ENCODE measurements at regions not wholly inside any gene's neighbourhood (a gene's known extent, or its start where the extent isn't known, plus 50 kb on each side); places are given as distances from the start of the nearest gene placed in this dataset.
A peak's percentile ranks its signal among the peaks of the same experiment; 100 is the strongest.
"Not testable (repeated sequence)": the region's sequence is repeated elsewhere in the genome, so short reads cannot be mapped to it uniquely, and the experiment has no call there.

GRCh38 chr13:25017808-25018728 is 77.9 kb upstream of the PABPC3 start:
- Histone ChIP-seq H3K27me3 (ENCODE audit: low read depth) (peaks cover 96% of the 10 kb centered on the region), H3K4me1 (peaks cover 13% of the 10 kb centered on the region), H3K4me3 (peak overlapping the region; percentile 64)
- intact Hi-C loops (cut with micrococcal nuclease); DNase-seq; H3K27ac ChIP-seq (replicated peaks); H3K36me3 ChIP-seq; H3K9me3 ChIP-seq (replicated peaks): not testable (repeated sequence)

GRCh38 chr13:25018729-25019115 is 77.2 kb upstream of the PABPC3 start:
- Histone ChIP-seq H3K4me3 (peak overlapping the region; percentile 64), H3K9me3 (replicated peaks) (no peaks in the 10 kb centered on the region), H3K27me3 (ENCODE audit: low read depth) (peaks cover 96% of the 10 kb centered on the region), H3K4me1 (peaks cover 13% of the 10 kb centered on the region), H3K36me3 (no peaks in the 10 kb centered on the region), H3K27ac (replicated peaks) (no peak overlapping the region)
- DNase-seq, result no peak
- intact Hi-C loops (cut with micrococcal nuclease), result no loop called here
- TF ChIP-seq CTCF (IDR thresholded peaks at IDR 0.05; ENCODE audit: borderline replicate concordance), result no peak

- H3K9me3 ChIP-seq (replicated peaks); intact Hi-C loops (cut with micrococcal nuclease); H3K4me3 ChIP-seq; H3K36me3 ChIP-seq; H3K27ac ChIP-seq (replicated peaks); DNase-seq: not testable (repeated sequence)
- peaks cover 13% of the 10 kb centered on the region for H3K4me1 ChIP-seq
- peaks cover 96% of the 10 kb centered on the region for H3K27me3 ChIP-seq (ENCODE audit: low read depth)
Measured at GRCh38 chr13:25019741-25020140, 76.2 kb upstream of the PABPC3 start.

DNA sequence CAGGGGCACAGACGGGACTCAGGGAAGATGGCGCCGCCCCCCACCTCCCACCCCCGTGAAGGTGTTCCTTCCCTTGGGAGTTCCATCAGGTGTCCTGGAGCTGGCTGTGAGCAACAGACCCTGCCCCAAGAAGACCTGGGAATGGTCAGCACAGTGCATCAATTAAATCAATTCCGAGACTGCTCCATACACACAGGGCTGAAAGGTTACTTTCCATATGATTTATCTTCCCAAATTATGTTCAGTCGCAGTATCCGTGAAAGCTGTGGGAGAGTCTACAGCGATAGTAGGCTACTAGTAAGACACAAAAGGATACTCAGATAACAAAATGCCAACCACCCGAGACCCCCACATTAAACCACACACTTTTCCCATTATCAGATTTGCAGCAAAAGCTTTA is 71.8 kb upstream of the PABPC3 start:
- Histone ChIP-seq H3K36me3 (no peaks in the 10 kb centered on the region), H3K9me3 (replicated peaks) (no peaks in the 10 kb centered on the region), H3K27me3 (ENCODE audit: low read depth) (peaks cover 75% of the 10 kb centered on the region), H3K27ac (replicated peaks) (no peak overlapping the region), H3K4me1 (no peaks in the 10 kb centered on the region), H3K4me3 (no peak overlapping the region)
- no peak for TF ChIP-seq CTCF (IDR thresholded peaks at IDR 0.05; ENCODE audit: borderline replicate concordance)
- intact Hi-C loops (cut with micrococcal nuclease), result no loop called here
- no peak for DNase-seq

- peaks cover 58% of the 10 kb centered on the region for H3K27me3 ChIP-seq (ENCODE audit: low read depth)
- TF ChIP-seq CTCF (IDR thresholded peaks at IDR 0.05; ENCODE audit: borderline replicate concordance), result no peak
Measured at GRCh38 chr13:25032160-25032559, 63.8 kb upstream of the PABPC3 start.

GRCh38 chr13:25034173-25034572 is 61.8 kb upstream of the PABPC3 start:
- TF ChIP-seq CTCF (IDR thresholded peaks at IDR 0.05; ENCODE audit: borderline replicate concordance), result no peak
- Histone ChIP-seq H3K36me3 (no peaks in the 10 kb centered on the region), H3K27me3 (ENCODE audit: low read depth) (peaks cover 66% of the 10 kb centered on the region), H3K4me1 (no peaks in the 10 kb centered on the region), H3K27ac (replicated peaks) (no peak overlapping the region), H3K9me3 (replicated peaks) (no peaks in the 10 kb centered on the region), H3K4me3 (no peak overlapping the region)
- intact Hi-C loops (cut with micrococcal nuclease), result no loop called here
- no peak for DNase-seq

More at GRCh38 chr13:25032160-25032559, 63.8 kb upstream of the PABPC3 start:
- Histone ChIP-seq H3K36me3 (no peaks in the 10 kb centered on the region), H3K27ac (replicated peaks) (no peak overlapping the region), H3K4me3 (no peak overlapping the region), H3K9me3 (replicated peaks) (no peaks in the 10 kb centered on the region), H3K4me1 (no peaks in the 10 kb centered on the region)
- intact Hi-C loops (cut with micrococcal nuclease), result no loop called here
- DNase-seq, result no peak
